GM19438 (cell line): ENCODE measurements at regions not wholly inside any gene's neighbourhood (a gene's known extent, or its start where the extent isn't known, plus 50 kb on each side); places are given as distances from the start of the nearest gene placed in this dataset.

ENCODE experiments used
- ATAC-seq: cut with Tn5 transposase; IDR thresholded peaks from one replicate; pipeline ENCODE4 v1.9.1; 2021; ENCODE audit warnings: low read depth; ENCODE audit not compliant: unreplicated experiment

DNA sequence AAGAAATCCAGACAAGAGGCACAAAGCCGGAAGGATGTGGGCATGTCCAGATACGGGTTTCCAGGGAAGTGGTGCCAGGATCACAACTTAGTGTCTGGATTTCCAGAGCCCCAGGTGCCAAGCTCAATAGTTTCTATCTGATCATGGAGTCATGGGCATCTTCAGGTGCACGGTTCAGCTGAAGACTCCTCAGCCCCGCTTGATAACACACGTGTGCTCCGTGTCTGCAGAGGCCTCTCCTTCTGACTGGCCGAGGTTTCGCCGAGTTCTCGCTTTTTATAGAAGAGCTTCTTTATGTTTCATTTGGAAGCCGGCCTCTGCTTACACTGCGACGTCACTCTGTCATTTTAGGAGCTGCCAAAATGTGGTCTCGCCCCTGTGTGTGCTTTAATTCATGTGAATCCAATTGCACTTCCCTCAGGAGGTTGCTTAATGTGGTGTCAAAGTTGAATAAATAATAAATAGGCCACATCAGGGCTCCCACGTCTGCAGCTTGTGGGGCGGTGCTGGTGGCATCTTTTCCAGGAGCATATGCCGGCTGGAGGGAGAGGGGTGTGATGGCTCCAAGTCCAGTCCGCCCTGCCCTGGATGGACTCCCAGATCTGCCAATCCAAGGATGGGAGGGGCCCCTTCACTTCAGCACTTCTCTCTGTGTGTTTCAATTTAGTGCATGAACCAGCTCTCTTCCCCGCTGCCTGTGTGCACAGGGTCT is 1410.8 kb downstream of the TBC1D22A start:
- no peak for ATAC-seq

DNA sequence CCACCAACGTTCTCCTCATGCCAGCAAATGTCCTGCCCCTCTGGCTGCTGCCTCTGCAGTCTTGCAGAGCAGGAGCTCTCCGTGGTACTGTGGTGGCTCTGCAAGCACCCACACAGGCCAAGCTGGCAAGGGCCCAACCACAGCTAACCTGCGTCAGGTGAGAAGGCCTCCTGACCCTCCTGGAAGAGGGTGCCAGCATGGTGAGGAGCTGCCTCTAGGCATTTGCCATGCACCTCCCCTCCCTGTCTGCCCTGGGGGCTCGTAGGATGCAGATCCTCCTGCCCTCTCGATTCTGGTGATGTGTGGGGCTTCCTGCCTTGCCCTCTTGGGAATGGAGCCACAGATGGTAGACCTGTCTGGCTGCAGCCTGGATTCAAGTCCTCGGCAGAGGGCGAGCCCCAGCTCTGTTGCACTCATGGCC is 1408.8 kb downstream of the TBC1D22A start:
- ATAC-seq, result no peak

DNA sequence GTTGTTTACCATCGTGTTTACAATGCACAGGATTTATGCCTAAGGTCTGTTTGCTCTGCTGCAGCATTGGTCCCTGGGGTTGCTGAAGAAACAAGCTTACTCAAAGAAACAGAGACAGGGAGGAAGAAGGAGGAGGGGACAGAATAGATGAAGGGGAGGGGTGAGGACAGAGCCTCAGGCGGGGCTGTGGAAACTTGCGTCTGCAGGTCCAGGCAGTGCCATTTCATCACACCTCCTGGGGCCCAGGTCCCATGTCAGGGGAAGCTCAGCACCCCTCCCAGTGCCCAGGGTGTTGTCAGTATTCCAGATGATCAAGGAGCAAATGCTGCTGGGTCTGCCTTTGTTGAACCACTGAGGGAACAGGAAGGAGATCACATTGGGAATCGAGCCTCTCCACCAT is 1406.8 kb downstream of the TBC1D22A start:
- no peak for ATAC-seq

DNA sequence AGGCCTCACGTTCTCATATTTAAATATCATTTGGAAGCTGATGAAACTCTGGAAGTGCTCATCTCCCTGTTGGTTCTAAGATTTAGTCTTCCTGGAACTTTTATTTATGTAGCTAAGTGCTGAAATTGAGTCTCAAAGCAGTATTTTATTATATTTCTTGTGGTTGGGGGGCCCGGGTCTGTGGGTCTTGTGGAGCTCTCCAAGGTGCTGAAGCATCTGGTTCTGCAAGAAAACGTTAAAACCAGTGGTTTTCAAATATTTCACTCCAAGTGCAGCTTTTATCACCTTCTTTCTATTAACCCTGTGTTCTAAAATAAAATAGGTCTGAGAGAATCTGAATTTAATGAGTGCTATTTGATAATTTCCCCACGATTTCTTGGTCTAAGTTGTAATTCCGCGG is 1404.8 kb downstream of the TBC1D22A start:
- no peak for ATAC-seq

- no peak for ATAC-seq
Observed at GRCh38 chr22:48161298-48161697, 1398.8 kb downstream of the TBC1D22A start.

DNA sequence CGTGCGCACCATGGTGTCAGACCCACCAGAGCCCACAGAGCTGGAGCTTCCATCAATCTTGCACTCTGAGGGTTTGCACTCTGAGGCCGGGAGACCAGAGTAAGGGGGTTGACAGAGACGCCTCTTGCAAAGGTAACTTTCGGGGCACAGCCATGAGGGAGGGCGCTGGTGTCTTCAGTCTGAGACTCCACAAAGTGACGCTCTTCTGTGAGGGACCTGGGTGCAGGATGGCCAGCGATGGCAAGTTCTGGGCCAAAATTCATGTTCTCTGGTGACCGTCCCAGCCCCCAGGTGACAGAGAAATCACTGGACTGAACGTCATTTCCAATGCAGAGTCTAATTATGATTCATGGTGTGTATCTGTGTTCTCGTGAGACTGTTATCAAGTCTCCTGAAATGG is 1395.2 kb downstream of the TBC1D22A start:
- ATAC-seq, result no peak

DNA sequence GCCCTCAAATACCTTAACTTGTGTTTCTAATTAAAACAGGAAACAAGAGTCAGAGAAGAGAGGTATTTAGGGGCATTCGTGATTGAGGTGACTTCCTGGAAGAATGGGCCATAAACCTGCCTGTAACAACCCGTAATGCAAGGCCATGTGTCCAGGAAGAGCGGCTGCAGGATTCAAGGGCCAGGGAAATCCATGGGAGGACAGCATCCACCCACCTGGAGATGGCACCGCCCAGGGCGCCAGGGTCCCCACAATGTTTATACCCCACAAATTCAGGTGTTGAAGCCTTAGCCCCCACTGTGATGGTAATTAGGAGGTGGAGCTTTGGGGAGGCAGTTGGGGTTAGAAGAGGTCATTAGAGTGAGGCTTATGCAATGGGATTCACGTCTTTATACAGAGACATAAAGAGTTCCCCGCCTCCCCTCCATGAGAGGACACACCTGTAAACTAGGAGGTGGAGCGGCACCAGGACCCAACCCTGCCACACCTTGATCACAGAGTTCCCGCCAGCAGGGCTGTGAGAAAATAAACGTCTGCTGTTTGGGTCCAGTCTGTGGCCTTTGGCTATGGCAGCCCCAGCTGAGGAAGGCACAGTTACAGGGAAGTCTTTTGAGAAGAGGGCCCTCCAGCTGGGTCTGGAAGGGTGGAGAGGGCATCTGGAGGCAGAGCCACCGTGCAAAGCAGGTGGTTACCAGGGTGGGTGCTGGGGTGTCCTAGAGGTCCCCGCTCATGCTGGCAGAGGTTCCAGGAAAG is 1394.3 kb downstream of the TBC1D22A start:
- no peak for ATAC-seq

DNA sequence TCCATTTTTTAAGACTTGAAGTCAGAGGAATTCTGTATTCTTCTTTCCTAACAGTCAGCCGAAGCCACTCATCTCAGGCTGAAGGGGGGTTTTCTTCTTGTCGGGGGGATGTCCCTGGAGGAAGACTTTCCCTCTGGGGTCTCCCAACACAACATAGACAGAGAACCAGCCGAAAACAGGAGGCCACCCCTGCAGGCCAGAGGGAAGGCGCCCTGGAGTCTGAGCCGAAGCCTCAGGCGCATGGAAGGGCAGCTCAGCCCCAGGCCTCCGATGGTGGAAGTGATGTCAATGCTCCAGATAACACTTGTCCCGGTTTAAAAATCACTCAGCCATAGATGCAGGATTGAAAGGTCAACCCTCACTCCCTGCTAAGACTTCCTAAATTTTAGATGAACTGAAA is 1393.0 kb downstream of the TBC1D22A start:
- no peak for ATAC-seq

GRCh38 chr22:48154943-48155240 is 1392.4 kb downstream of the TBC1D22A start:
- no peak for ATAC-seq

DNA sequence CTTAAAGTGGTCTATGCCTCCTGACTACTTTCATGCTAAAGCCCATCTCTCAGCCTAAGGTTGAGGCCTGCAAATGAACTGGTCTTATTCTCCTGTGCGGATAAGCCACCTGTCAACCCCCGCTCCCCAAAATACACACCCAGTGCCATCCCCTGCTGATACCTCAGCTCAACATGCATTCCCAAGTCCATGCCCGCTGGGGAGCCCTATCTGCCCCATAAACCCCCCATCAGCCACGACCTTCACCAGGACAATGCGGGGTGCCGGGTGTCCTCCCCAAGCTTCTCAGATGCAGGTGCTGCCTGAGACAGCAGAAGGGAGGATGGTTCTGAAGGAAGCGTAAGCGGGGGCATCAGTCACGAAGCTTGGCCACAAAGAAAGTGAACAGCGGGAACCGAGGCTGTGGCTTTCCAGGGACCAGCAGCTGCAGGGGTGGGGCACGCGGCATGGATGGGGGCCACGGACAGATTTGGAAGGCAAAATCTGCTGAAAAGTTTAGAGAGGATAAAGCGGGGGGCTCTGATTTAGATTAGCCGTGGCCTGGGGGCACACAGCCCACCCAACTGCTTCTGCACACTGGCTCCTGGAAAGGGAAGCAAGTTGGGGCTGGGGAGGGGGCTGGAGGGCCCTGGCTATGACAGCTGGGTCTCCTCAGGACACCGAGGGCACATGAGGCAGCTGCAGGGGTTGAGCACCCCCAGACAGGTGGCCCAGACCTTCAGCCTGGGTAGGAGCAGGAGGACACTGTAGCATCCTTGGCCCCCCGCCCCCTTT is 1391.9 kb downstream of the TBC1D22A start:
- no peak for ATAC-seq

DNA sequence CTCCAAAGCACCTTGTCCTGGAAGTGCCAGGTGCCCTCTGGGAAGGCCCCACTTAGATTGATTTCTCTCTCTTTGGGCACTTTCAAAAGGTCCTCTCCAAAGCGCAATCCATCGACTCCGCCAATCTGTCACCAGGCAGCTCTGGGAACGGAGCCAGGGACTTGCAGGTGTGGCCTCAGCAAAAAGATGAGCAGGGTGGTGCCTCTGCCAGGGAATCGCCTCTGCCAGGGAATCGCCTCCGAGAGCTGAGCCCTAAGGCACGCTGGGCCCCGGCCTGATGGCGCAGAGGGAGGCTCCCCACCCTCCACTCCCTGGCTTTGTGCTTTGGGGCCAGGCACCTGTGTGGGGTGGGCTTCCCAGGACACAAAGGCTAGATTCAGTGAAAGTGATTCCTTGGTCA is 1391.3 kb downstream of the TBC1D22A start:
- ATAC-seq, result no peak

DNA sequence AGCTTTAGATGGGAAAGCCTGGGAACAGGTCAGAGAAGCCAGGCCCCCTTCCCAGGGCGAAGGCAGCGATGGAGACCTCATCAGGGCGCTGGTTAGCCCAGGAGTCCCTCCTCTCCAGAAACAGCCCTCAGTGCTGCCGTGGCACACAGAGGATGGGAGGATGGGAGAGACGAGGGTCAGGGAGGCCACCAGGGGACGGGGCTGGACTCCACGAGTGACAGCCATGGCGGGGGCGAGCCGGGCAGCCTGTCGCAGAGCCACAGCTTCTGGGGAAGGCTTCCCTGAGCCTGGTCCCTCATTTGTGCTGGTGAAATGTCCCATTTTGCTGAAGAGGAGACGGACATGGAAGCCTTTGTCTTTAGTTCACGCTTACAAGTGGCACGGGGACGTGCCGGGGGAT is 1390.5 kb downstream of the TBC1D22A start:
- no peak for ATAC-seq

DNA sequence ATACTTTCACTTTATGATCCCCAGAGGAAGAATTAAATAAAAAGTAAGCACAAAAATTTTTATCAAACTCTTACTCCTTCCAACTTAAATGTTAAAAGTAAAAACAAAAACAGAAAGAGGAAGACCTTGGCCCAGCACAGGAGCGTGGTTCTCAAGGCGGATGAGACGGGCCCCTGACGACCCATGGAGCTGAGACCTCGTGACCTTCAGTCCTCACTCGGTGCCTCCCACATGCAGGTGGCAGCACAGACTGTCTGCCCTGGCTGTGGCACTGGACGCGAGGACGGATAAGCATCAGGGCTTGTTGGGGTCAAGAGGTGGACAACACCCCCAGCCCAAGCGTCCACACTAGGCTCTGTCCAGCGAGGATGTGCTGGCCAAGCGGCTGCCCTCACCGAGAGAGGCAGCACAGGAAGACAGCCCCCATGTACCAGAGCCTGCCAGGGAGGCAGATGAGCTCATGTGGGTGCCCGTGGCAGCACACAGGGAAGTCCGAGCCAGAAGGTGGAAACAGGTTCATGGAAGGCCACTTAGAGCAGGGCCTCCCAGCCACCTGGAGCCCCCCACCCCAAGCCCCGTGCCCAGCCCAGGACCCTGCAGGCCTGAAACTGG is 1389.8 kb downstream of the TBC1D22A start:
- ATAC-seq, result no peak

GRCh38 chr22:48151641-48152040 is 1389.2 kb downstream of the TBC1D22A start:
- no peak for ATAC-seq

DNA sequence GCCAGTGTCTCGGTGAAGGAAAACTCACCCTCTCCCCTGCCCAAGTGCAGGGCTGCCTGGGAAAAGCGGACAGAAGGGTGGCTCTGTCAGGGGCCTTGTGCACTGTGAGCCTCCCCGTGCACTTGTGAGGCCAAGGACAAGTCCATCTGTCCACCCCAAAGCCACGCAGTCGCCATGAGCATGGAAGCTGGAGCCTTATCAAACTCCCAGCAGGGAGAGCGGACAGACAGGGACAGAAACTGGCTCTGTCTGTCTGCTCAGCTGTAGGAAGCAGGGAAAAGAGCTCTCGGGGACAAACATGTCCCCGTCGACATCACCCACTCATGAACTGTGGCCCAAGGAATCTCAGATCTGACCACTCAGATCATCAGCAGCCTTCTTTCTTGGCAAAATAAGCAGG is 1385.4 kb downstream of the TBC1D22A start:
- ATAC-seq, result no peak

- no peak for ATAC-seq
Observed at GRCh38 chr22:48147404-48147803, 1385.0 kb downstream of the TBC1D22A start.

DNA sequence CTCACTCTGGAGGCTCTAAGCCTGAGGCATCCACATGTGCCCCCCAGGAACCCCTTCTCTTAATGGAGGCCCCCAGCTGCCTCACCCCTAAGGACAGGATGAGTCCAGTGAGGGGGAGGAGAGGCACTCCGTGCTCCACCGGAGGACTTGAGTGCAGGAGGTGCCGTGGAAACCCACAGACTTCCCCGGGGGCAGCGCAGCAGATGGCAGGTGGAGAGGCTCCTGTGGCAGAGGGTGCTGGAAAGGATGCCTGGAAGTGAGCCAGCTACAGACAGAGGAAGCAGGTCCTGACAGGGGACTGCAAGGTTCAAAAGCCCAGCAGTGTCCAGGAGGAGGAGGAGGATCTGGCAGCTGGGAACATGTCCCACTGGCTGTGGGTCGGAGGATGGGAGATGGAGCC is 1384.0 kb downstream of the TBC1D22A start:
- no peak for ATAC-seq

DNA sequence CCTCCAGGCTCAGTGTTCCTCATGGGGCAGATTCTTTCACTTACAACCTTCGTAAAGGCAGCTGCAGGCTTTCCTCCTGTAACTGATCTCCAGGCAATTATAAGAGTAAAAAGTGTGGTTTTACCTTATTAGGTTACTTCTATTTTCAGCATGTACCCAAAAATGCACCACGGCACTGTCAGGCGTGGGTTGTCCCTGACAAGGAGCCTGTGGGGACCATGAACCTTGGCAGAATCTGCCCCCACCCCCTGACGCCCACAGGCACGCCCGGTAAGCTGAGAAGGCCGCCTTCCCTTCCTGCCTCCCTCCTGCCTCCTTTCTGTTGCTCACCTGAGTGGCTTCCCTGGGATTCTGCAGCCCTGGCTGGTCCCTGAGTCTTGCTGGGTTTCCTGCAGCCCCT is 1383.3 kb downstream of the TBC1D22A start:
- ATAC-seq, result no peak

GRCh38 chr22:48144318-48144717 is 1381.9 kb downstream of the TBC1D22A start:
- no peak for ATAC-seq

GRCh38 chr22:48143856-48144255 is 1381.4 kb downstream of the TBC1D22A start:
- no peak for ATAC-seq

GRCh38 chr22:48142388-48142787 is 1379.9 kb downstream of the TBC1D22A start:
- ATAC-seq, result no peak
